Mesenchymal stem cell (in vitro differentiated cells and primary cell): ENCODE measurements at regions not wholly inside any gene's neighbourhood (a gene's known extent, or its start where the extent isn't known, plus 50 kb on each side); places are given as distances from the start of the nearest gene placed in this dataset.

Experiments
- DNase-seq: peaks from one replicate; pipeline ENCODE4 v3.0.0-alpha.2; 2013
- H2AFZ ChIP-seq: one replicate; pipeline ENCODE4 v1.6.1; 2013; ENCODE audit warnings: low read depth, mild to moderate bottlenecking, control low read depth, inconsistent platforms, low read length, moderate library complexity
- H2AK5ac ChIP-seq: 2 replicates; pipeline ENCODE4 v1.6.1; 2013; ENCODE audit warnings: low read length, moderate library complexity, mild to moderate bottlenecking, inconsistent platforms; ENCODE audit not compliant: severe bottlenecking
- H2BK120ac ChIP-seq: one replicate; pipeline ENCODE4 v1.6.1; 2013; ENCODE audit warnings: low read depth, mild to moderate bottlenecking, inconsistent platforms, low read length, moderate library complexity
- H2BK12ac ChIP-seq, 2 experiments: one replicate each; pipeline ENCODE4 v1.6.1; 2013; ENCODE audit warnings: inconsistent platforms in 2 of 2, low read length in 2 of 2, mild to moderate bottlenecking in 2 of 2, moderate library complexity in 2 of 2, control low read depth in 1 of 2
- H2BK15ac ChIP-seq: one replicate; pipeline ENCODE4 v1.6.1; 2013; ENCODE audit warnings: mild to moderate bottlenecking, low read depth, inconsistent platforms; ENCODE audit not compliant: poor library complexity, severe bottlenecking
- H2BK5ac ChIP-seq: 2 replicates; pipeline ENCODE4 v1.6.1; 2013; ENCODE audit warnings: low read depth, mild to moderate bottlenecking, low read length, control low read depth, inconsistent platforms; ENCODE audit not compliant: poor library complexity, severe bottlenecking
- H3K14ac ChIP-seq, 2 experiments: one replicate each; pipeline ENCODE4 v1.6.1; 2013; ENCODE audit warnings: inconsistent platforms in 2 of 2, low read length in 2 of 2, control low read depth in 1 of 2, mild to moderate bottlenecking in 1 of 2, moderate library complexity in 1 of 2
- H3K18ac ChIP-seq, 2 experiments: one replicate each; pipeline ENCODE4 v1.6.1; 2013; ENCODE audit warnings: inconsistent platforms in 2 of 2, low read length in 2 of 2, control low read depth in 1 of 2, low read depth in 1 of 2, mild to moderate bottlenecking in 1 of 2
- H3K23ac ChIP-seq, 2 experiments: one replicate each; pipeline ENCODE4 v1.6.1; 2013; ENCODE audit warnings: inconsistent platforms in 2 of 2, low read length in 2 of 2, mild to moderate bottlenecking in 2 of 2, moderate library complexity in 2 of 2, control low read depth in 1 of 2
- H3K27ac ChIP-seq: 2 replicates; pipeline ENCODE4 v1.5.1; 2013; ENCODE audit warnings: mild to moderate bottlenecking, moderate library complexity, low read length, control low read depth, inconsistent platforms; ENCODE audit not compliant: poor library complexity, severe bottlenecking
- H3K27me3 ChIP-seq, 2 experiments: 2 replicates each; pipeline versions ENCODE4 v1.6.1 to v1.7.0; 2013; ENCODE audit warnings: low read length in 2 of 2, mild to moderate bottlenecking in 2 of 2, moderate library complexity in 2 of 2, control low read depth in 1 of 2, inconsistent platforms in 1 of 2; ENCODE audit not compliant: control insufficient read depth in 1 of 2, insufficient read depth in 1 of 2
- H3K36me3 ChIP-seq, 2 experiments: 2 replicates each; pipeline versions ENCODE4 v1.6.1 to v1.7.0; 2013; ENCODE audit warnings: low read length in 2 of 2, control low read depth in 1 of 2, inconsistent platforms in 1 of 2, low read depth in 1 of 2, mild to moderate bottlenecking in 1 of 2; ENCODE audit not compliant: insufficient read depth in 2 of 2, control insufficient read depth in 1 of 2
- H3K4ac ChIP-seq, 2 experiments: one replicate each; pipeline ENCODE4 v1.6.1; 2013; ENCODE audit warnings: inconsistent platforms in 2 of 2, low read length in 2 of 2, mild to moderate bottlenecking in 2 of 2, moderate library complexity in 2 of 2, control low read depth in 1 of 2, low read depth in 1 of 2
- H3K4me1 ChIP-seq: 2 replicates; pipeline ENCODE4 v1.6.1; 2013; ENCODE audit warnings: low read depth, low read length, control low read depth; ENCODE audit not compliant: control insufficient read depth, insufficient read depth
- H3K4me2 ChIP-seq: 2 replicates; pipeline ENCODE4 v1.6.1; 2013; ENCODE audit warnings: low read length, mild to moderate bottlenecking, inconsistent platforms; ENCODE audit not compliant: poor library complexity, severe bottlenecking
- H3K4me3 ChIP-seq, 2 experiments: 2 replicates each; pipeline versions ENCODE4 v1.5.1 to v1.7.0; 2013; ENCODE audit warnings: low read length in 2 of 2, mild to moderate bottlenecking in 2 of 2, control low read depth in 1 of 2, low read depth in 1 of 2; ENCODE audit not compliant: insufficient read depth in 1 of 2
- H3K79me1 ChIP-seq: replicated peaks from 2 replicates; pipeline ENCODE4 v1.6.1; 2013; ENCODE audit warnings: mild to moderate bottlenecking, control low read depth, low read length, inconsistent platforms; ENCODE audit not compliant: poor library complexity, severe bottlenecking
- H3K9ac ChIP-seq: 2 replicates; pipeline ENCODE4 v1.7.0; 2013; ENCODE audit warnings: mild to moderate bottlenecking, low read length, moderate library complexity
- H3K9me3 ChIP-seq: 2 replicates; pipeline ENCODE4 v1.7.0; 2013; ENCODE audit warnings: mild to moderate bottlenecking, low read length; ENCODE audit not compliant: control insufficient read depth
- H4K8ac ChIP-seq: one replicate; pipeline ENCODE4 v1.6.1; 2013; ENCODE audit warnings: inconsistent platforms, mild to moderate bottlenecking, low read length, moderate library complexity
- H4K91ac ChIP-seq: one replicate; pipeline ENCODE4 v1.6.1; 2013; ENCODE audit warnings: mild to moderate bottlenecking, low read length, inconsistent platforms
- WGBS: methylation state at CpG from one replicate; pipeline ENCODE4 v1.1.7; 2013; ENCODE audit warnings: mixed read lengths; 5-methylcytosine and 5-hydroxymethylcytosine counted together

- Histone ChIP-seq H3K4ac (no peak overlapping the region), H2AFZ (no peak overlapping the region), H3K14ac (no peak overlapping the region), H3K4me1 (no peaks in the 10 kb centered on the region), H4K8ac (no peak overlapping the region), H3K23ac (no peak overlapping the region), H2AK5ac (no peak overlapping the region), H2BK15ac (no peak overlapping the region), H2BK5ac (no peak overlapping the region), H2BK12ac (no peak overlapping the region), H3K4me2 (no peak overlapping the region), H3K36me3 (no peaks in the 10 kb centered on the region), H3K27me3 (no peaks in the 10 kb centered on the region), H3K9me3 (no peaks in the 10 kb centered on the region), H3K27ac (no peak overlapping the region), H3K4me3 (no peak overlapping the region), H3K9ac (no peak overlapping the region), H3K18ac (no peak overlapping the region), H3K79me1 (no peaks in the 10 kb centered on the region), H4K91ac (no peak overlapping the region), H2BK120ac (no peak overlapping the region)
- WGBS, result 98% methylated on average over 7 of the region's 7 CpGs
- DNase-seq, result no peak
Measured at GRCh38 chr5:57009811-57010210, 57.9 kb upstream of the MIER3 start.

GRCh38 chr5:57010786-57011185, 58.9 kb upstream of the MIER3 start:
- Histone ChIP-seq H2BK15ac (no peak overlapping the region), H3K23ac (no peak overlapping the region), H3K79me1 (no peaks in the 10 kb centered on the region), H3K9me3 (no peaks in the 10 kb centered on the region), H3K4me1 (no peaks in the 10 kb centered on the region), H3K18ac (no peak overlapping the region), H2BK120ac (no peak overlapping the region), H3K36me3 (no peaks in the 10 kb centered on the region), H2BK12ac (no peak overlapping the region), H3K4ac (no peak overlapping the region), H3K27ac (no peak overlapping the region), H3K14ac (no peak overlapping the region), H4K91ac (no peak overlapping the region), H3K4me2 (no peak overlapping the region), H3K27me3 (no peaks in the 10 kb centered on the region), H2BK5ac (no peak overlapping the region), H2AK5ac (no peak overlapping the region), H2AFZ (no peak overlapping the region), H3K9ac (no peak overlapping the region), H4K8ac (no peak overlapping the region), H3K4me3 (no peak overlapping the region)
- WGBS, result no CpG with 5 or more reads among the region's 4 CpGs
- DNase-seq, result no peak

GRCh38 chr5:57012511-57012910, 60.6 kb upstream of the MIER3 start:
- no peak for DNase-seq
- 77% methylated on average over 2 of the region's 2 CpGs for WGBS
- no peak overlapping the region for H3K18ac ChIP-seq
- no peaks in the 10 kb centered on the region for H3K36me3 ChIP-seq
- no peak overlapping the region for H2BK120ac ChIP-seq
- no peaks in the 10 kb centered on the region for H3K9me3 ChIP-seq
- H3K27me3 ChIP-seq, result no peaks in the 10 kb centered on the region
- no peak overlapping the region for H2BK5ac ChIP-seq
- no peak overlapping the region for H2AFZ ChIP-seq
- H3K4me1 ChIP-seq, result no peaks in the 10 kb centered on the region
- no peak overlapping the region for H4K8ac ChIP-seq
- no peak overlapping the region for H3K23ac ChIP-seq
- no peak overlapping the region for H3K4me3 ChIP-seq
- no peak overlapping the region for H3K4ac ChIP-seq
- no peak overlapping the region for H3K4me2 ChIP-seq
- no peak overlapping the region for H4K91ac ChIP-seq
- no peak overlapping the region for H3K27ac ChIP-seq
- no peak overlapping the region for H2BK12ac ChIP-seq
- H3K79me1 ChIP-seq, result no peaks in the 10 kb centered on the region
- no peak overlapping the region for H3K9ac ChIP-seq
- H2BK15ac ChIP-seq, result no peak overlapping the region
- no peak overlapping the region for H2AK5ac ChIP-seq
- H3K14ac ChIP-seq, result no peak overlapping the region

- no peak for DNase-seq
- Histone ChIP-seq H2BK12ac (no peak overlapping the region), H3K4ac (no peak overlapping the region), H3K4me1 (no peaks in the 10 kb centered on the region), H2AK5ac (no peak overlapping the region), H2BK5ac (no peak overlapping the region), H2BK120ac (no peak overlapping the region), H3K18ac (no peak overlapping the region), H4K8ac (no peak overlapping the region), H3K23ac (no peak overlapping the region), H3K9me3 (no peaks in the 10 kb centered on the region), H3K27ac (no peak overlapping the region), H3K14ac (no peak overlapping the region), H4K91ac (no peak overlapping the region), H2BK15ac (no peak overlapping the region), H3K36me3 (no peaks in the 10 kb centered on the region), H3K9ac (no peak overlapping the region), H3K79me1 (no peaks in the 10 kb centered on the region), H3K4me2 (no peak overlapping the region), H3K4me3 (no peak overlapping the region), H2AFZ (no peak overlapping the region), H3K27me3 (no peaks in the 10 kb centered on the region)
- WGBS, result no CpG with 5 or more reads among the region's 3 CpGs
Measured at GRCh38 chr5:57025961-57026360, 74.0 kb upstream of the MIER3 start.
